ENCODE measurements at regions not wholly inside any gene's neighbourhood (a gene's known extent, or its start where the extent isn't known, plus 50 kb on each side); places are given as distances from the start of the nearest gene placed in this dataset.

DNA sequence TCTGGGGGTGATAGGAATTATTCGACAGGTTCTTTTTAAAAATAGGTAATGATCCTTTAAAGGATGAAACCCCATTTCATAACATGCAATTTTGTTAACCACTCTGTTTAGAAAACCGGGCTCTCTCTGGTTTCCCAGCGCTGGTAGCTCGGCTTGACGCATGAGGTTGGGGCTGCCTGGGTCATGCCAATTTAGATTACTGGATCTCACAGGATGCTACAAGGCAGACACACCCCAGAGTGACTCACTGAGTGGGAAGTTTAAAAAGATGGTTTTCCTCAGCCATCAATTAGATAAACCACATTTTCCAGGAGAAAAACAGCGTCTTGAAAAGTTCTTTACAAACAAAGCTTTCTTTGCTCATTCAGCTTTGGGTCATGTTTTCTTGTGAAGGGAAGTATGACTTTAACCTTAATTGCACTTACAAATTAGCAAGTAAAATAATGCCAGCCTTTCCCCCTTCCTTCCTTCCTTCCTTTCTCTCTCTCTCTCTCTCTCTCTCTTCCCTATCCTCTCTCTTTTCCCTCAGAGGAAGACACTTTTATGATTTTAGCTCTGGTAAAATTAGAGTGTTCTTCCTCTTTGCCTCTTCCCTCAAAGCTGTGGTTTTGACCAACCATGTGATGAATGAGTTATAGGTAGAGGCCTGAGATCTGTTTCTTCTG lies 99.8 kb downstream of the EPDR1 start:
- TF ChIP-seq CTCF (IDR thresholded peaks at IDR 0.05; ENCODE audit: insufficient read depth, low read length) (no peak), SPI1 (IDR thresholded peaks at IDR 0.05; ENCODE audit: borderline replicate concordance, low read depth) (no peak), GABPA (IDR thresholded peaks at IDR 0.05; ENCODE audit: low read depth) (no peak), REST (IDR thresholded peaks at IDR 0.05; ENCODE audit: insufficient replicate concordance, low read depth) (no peak)
